ENCODE measurements at regions not wholly inside any gene's neighbourhood (a gene's known extent, or its start where the extent isn't known, plus 50 kb on each side); places are given as distances from the start of the nearest gene placed in this dataset.

GRCh38 chr1:82903626-82904025 lies 1095.3 kb downstream of the TTLL7 start:
- Histone ChIP-seq H3K27ac (no peak overlapping the region), H3K9ac (no peak overlapping the region), H3K79me2 (ENCODE audit: low read depth) (no peaks in the 10 kb centered on the region), H3K9me3 (ENCODE audit: low read depth) (no peaks in the 10 kb centered on the region), H3K27me3 (no peaks in the 10 kb centered on the region), H4K20me1 (ENCODE audit: low read depth) (no peaks in the 10 kb centered on the region), H3K36me3 (no peaks in the 10 kb centered on the region), H3K4me1 (no peaks in the 10 kb centered on the region), H3F3A (ENCODE audit: low read depth) (no peaks in the 10 kb centered on the region), H3K4me3 (no peak overlapping the region), H3K4me2 (no peak overlapping the region), H2AFZ (replicated peaks) (no peak overlapping the region)
- no peak for DNase-seq (ENCODE audit: low spot score)
- Mint-ChIP-seq H3K27ac (no peak overlapping the region), H3K9me3 (no peaks in the 10 kb centered on the region), H3K4me3 (no peak overlapping the region), H3K4me1 (no peaks in the 10 kb centered on the region), H3K27me3 (ENCODE audit: insufficient read depth, low read depth) (no peaks in the 10 kb centered on the region), H3K36me3 (no peaks in the 10 kb centered on the region)
- no peak for TF ChIP-seq EZH2 (IDR thresholded peaks at IDR 0.05)
- TF ChIP-seq CTCF (IDR thresholded peaks at IDR 0.05), result no peak
- TF ChIP-seq EZH2phosphoT487 (IDR thresholded peaks at IDR 0.05), result no peak

GRCh38 chr1:82901561-82901960 lies 1097.4 kb downstream of the TTLL7 start:
- no peak overlapping the region for H3K4me2 ChIP-seq
- no peak overlapping the region for H2AFZ ChIP-seq (replicated peaks)
- H3K4me1 Mint-ChIP-seq, result no peaks in the 10 kb centered on the region
- TF ChIP-seq EZH2 (IDR thresholded peaks at IDR 0.05) (no peak), CTCF (IDR thresholded peaks at IDR 0.05) (no peak), EZH2phosphoT487 (IDR thresholded peaks at IDR 0.05) (no peak)
- H3K9me3 ChIP-seq (ENCODE audit: low read depth), result no peaks in the 10 kb centered on the region
- no peaks in the 10 kb centered on the region for H3K79me2 ChIP-seq (ENCODE audit: low read depth)
- H3K27ac ChIP-seq, result no peak overlapping the region
- no peaks in the 10 kb centered on the region for H3K36me3 Mint-ChIP-seq
- H3K9me3 Mint-ChIP-seq, result no peaks in the 10 kb centered on the region
- H4K20me1 ChIP-seq (ENCODE audit: low read depth), result no peaks in the 10 kb centered on the region
- H3K27ac Mint-ChIP-seq, result no peak overlapping the region
- no peak for DNase-seq (ENCODE audit: low spot score)
- no peak overlapping the region for H3K9ac ChIP-seq
- no peaks in the 10 kb centered on the region for H3F3A ChIP-seq (ENCODE audit: low read depth)
- no peaks in the 10 kb centered on the region for H3K27me3 ChIP-seq
- no peaks in the 10 kb centered on the region for H3K27me3 Mint-ChIP-seq (ENCODE audit: insufficient read depth, low read depth)
- H3K4me3 Mint-ChIP-seq, result no peak overlapping the region
- no peaks in the 10 kb centered on the region for H3K4me1 ChIP-seq
- H3K36me3 ChIP-seq, result no peaks in the 10 kb centered on the region
- H3K4me3 ChIP-seq, result no peak overlapping the region

- no peak for TF ChIP-seq CTCF (IDR thresholded peaks at IDR 0.05)
- no peak for TF ChIP-seq EZH2phosphoT487 (IDR thresholded peaks at IDR 0.05)
- no peak for TF ChIP-seq EZH2 (IDR thresholded peaks at IDR 0.05)
- H3K4me3 Mint-ChIP-seq, result no peak overlapping the region
- H3K27me3 ChIP-seq, result no peaks in the 10 kb centered on the region
- no peak overlapping the region for H3K4me2 ChIP-seq
- no peaks in the 10 kb centered on the region for H3K27me3 Mint-ChIP-seq (ENCODE audit: insufficient read depth, low read depth)
- no peaks in the 10 kb centered on the region for H3K9me3 ChIP-seq (ENCODE audit: low read depth)
- H2AFZ ChIP-seq (replicated peaks), result no peak overlapping the region
- no peaks in the 10 kb centered on the region for H3K9me3 Mint-ChIP-seq
- H3K9ac ChIP-seq, result no peak overlapping the region
- no peak overlapping the region for H3K4me3 ChIP-seq
- no peaks in the 10 kb centered on the region for H4K20me1 ChIP-seq (ENCODE audit: low read depth)
- H3K36me3 ChIP-seq, result no peaks in the 10 kb centered on the region
- H3F3A ChIP-seq (ENCODE audit: low read depth), result no peaks in the 10 kb centered on the region
- H3K27ac Mint-ChIP-seq, result no peak overlapping the region
- no peaks in the 10 kb centered on the region for H3K4me1 Mint-ChIP-seq
- H3K79me2 ChIP-seq (ENCODE audit: low read depth), result no peaks in the 10 kb centered on the region
- H3K27ac ChIP-seq, result no peak overlapping the region
- no peaks in the 10 kb centered on the region for H3K4me1 ChIP-seq
- no peaks in the 10 kb centered on the region for H3K36me3 Mint-ChIP-seq
- DNase-seq (ENCODE audit: low spot score), result no peak
Observed at GRCh38 chr1:82901118-82901517, 1097.8 kb downstream of the TTLL7 start.

GRCh38 chr1:82899017-82899416 lies 1098.3 kb downstream of the ADGRL2 start:
- Histone ChIP-seq H3K27me3 (no peaks in the 10 kb centered on the region), H3K4me1 (no peaks in the 10 kb centered on the region), H3K4me3 (no peak overlapping the region), H2AFZ (replicated peaks) (peak overlapping the region; percentile 63), H3F3A (ENCODE audit: low read depth) (no peaks in the 10 kb centered on the region), H3K79me2 (ENCODE audit: low read depth) (no peaks in the 10 kb centered on the region), H3K36me3 (no peaks in the 10 kb centered on the region), H3K9me3 (ENCODE audit: low read depth) (no peaks in the 10 kb centered on the region), H4K20me1 (ENCODE audit: low read depth) (no peaks in the 10 kb centered on the region), H3K4me2 (no peak overlapping the region), H3K9ac (no peak overlapping the region), H3K27ac (no peak overlapping the region)
- no peak for DNase-seq (ENCODE audit: low spot score)
- no peaks in the 10 kb centered on the region for H3K4me1 Mint-ChIP-seq
- TF ChIP-seq EZH2phosphoT487 (IDR thresholded peaks at IDR 0.05), result no peak
- no peak for TF ChIP-seq CTCF (IDR thresholded peaks at IDR 0.05)
- H3K27me3 Mint-ChIP-seq (ENCODE audit: insufficient read depth, low read depth), result no peaks in the 10 kb centered on the region
- H3K4me3 Mint-ChIP-seq, result no peak overlapping the region
- no peak overlapping the region for H3K27ac Mint-ChIP-seq
- H3K36me3 Mint-ChIP-seq, result no peaks in the 10 kb centered on the region
- H3K9me3 Mint-ChIP-seq, result no peaks in the 10 kb centered on the region
